ENCODE measurements at regions not wholly inside any gene's neighbourhood (a gene's known extent, or its start where the extent isn't known, plus 50 kb on each side); places are given as distances from the start of the nearest gene placed in this dataset.

DNA sequence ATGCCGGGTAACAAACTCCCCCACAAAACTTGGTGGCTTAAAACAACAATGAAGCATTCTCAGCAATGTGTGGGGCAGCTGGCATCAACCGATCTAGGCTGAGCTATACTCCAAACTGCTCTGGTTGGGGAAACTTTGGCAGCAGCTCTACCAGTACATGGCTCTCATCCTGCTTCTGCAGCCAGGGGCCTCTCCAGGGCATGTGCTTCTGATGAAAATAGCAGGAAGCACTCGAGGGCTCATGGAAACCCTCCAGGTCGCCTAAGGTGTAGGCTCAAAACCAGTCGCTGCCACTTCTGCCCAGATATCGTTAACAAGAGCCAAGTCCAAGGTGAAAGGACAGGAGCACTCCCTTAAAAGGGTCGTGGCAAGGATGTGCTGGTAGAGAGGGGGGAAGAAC lies 134.1 kb downstream of the TEX36 start:
- TF ChIP-seq, protein P1, sequence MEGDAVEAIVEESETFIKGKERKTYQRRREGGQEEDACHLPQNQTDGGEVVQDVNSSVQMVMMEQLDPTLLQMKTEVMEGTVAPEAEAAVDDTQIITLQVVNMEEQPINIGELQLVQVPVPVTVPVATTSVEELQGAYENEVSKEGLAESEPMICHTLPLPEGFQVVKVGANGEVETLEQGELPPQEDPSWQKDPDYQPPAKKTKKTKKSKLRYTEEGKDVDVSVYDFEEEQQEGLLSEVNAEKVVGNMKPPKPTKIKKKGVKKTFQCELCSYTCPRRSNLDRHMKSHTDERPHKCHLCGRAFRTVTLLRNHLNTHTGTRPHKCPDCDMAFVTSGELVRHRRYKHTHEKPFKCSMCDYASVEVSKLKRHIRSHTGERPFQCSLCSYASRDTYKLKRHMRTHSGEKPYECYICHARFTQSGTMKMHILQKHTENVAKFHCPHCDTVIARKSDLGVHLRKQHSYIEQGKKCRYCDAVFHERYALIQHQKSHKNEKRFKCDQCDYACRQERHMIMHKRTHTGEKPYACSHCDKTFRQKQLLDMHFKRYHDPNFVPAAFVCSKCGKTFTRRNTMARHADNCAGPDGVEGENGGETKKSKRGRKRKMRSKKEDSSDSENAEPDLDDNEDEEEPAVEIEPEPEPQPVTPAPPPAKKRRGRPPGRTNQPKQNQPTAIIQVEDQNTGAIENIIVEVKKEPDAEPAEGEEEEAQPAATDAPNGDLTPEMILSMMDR (conservative IDR thresholded peaks at IDR 0.05): no peak
- no peak for TF ChIP-seq ZFX (IDR thresholded peaks at IDR 0.05)
